GM12891 (cell line): ENCODE measurements at regions not wholly inside any gene's neighbourhood (a gene's known extent, or its start where the extent isn't known, plus 50 kb on each side); places are given as distances from the start of the nearest gene placed in this dataset.

ENCODE experiments used
- POLR2A ChIP-seq: IDR thresholded peaks from 2 replicates; pipeline ENCODE4 v1.6.1; 2011; ENCODE audit warnings: low read depth, low read length, control low read depth
- POLR2AphosphoS5 ChIP-seq: IDR thresholded peaks from 2 replicates; pipeline ENCODE4 v1.6.1; 2011; ENCODE audit warnings: low read depth, low read length, control low read depth
- SPI1 ChIP-seq: IDR thresholded peaks from 2 replicates; pipeline ENCODE4 v1.6.1; 2011; ENCODE audit warnings: low read depth, low read length, control low read depth
- TAF1 ChIP-seq: IDR thresholded peaks from 2 replicates; pipeline ENCODE4 v1.6.1; 2011; ENCODE audit warnings: low read depth, low read length, control low read depth

GRCh38 chrX:69038188-69038587 lies 127.1 kb downstream of the PJA1 start:
- no peak for TF ChIP-seq SPI1
- no peak for TF ChIP-seq POLR2A
- TF ChIP-seq TAF1: no peak
- TF ChIP-seq POLR2AphosphoS5: no peak
